WTC11 (cell line): ENCODE measurements at regions not wholly inside any gene's neighbourhood (a gene's known extent, or its start where the extent isn't known, plus 50 kb on each side); places are given as distances from the start of the nearest gene placed in this dataset.

Source experiments
- ATAC-seq: fragments of 200-7000 bp; cut with Tn5 transposase; 2 replicates; pipeline ENCODE4 v1.10.0; 2021; ENCODE audit warnings: mild to moderate bottlenecking, moderate library complexity
- CTCF ChIA-PET: fragments of 300-600 bp; sonication (Branson Sonifier 250); formaldehyde crosslinking; loops from one replicate; lab custom pipeline; 2021; ENCODE audit warnings: antibody characterized with exemption; lab: Charles Lee
- POLR2A ChIA-PET: fragments of 350-600 bp; sonication (Branson Sonifier 250); formaldehyde crosslinking; loops from one replicate; lab custom pipeline; 2021; ENCODE audit warnings: antibody characterized with exemption; lab: Charles Lee
- DNase-seq: peaks from one replicate; pipeline ENCODE4 v3.0.0; 2021; ENCODE audit warnings: low spot score
- H3K27ac Mint-ChIP-seq: 2 replicates; pipeline ENCODE4 v1.8.0; 2021; ENCODE audit warnings: mixed read lengths
- H3K27me3 Mint-ChIP-seq: 2 replicates; pipeline ENCODE4 v1.8.0; 2021; ENCODE audit warnings: low read depth, mild to moderate bottlenecking, moderate library complexity, mixed read lengths
- H3K36me3 Mint-ChIP-seq: 2 replicates; pipeline ENCODE4 v1.8.0; 2021; ENCODE audit warnings: mixed read lengths
- H3K4me1 Mint-ChIP-seq: 2 replicates; pipeline ENCODE4 v1.8.0; 2022; ENCODE audit warnings: mixed read lengths
- H3K4me3 Mint-ChIP-seq: 2 replicates; pipeline ENCODE4 v1.8.0; 2021; ENCODE audit warnings: mild to moderate bottlenecking, moderate library complexity, mixed read lengths
- H3K9me3 Mint-ChIP-seq: 2 replicates; pipeline ENCODE4 v1.8.0; 2021; ENCODE audit warnings: mixed read lengths
- CBFB ChIP-seq: sonication (generic); formaldehyde crosslinking; IDR thresholded peaks from 2 replicates; pipeline ENCODE4 v1.8.1; 2022; ENCODE audit warnings: mild to moderate bottlenecking, low read depth, missing genetic modification reagents
- ELF4 ChIP-seq: sonication (generic); formaldehyde crosslinking; IDR thresholded peaks from 2 replicates; pipeline ENCODE4 v1.8.1; 2022; ENCODE audit warnings: low read depth, mild to moderate bottlenecking, moderate library complexity, missing genetic modification reagents
- HMGA2 ChIP-seq: fragments of 250-450 bp; sonication (Bioruptor Pico); IDR thresholded peaks from 2 replicates; pipeline ENCODE4 v1.4.0; 2021; ENCODE audit warnings: mild to moderate bottlenecking, moderate library complexity
- IRF2 ChIP-seq: sonication (generic); formaldehyde crosslinking; IDR thresholded peaks from 2 replicates; pipeline ENCODE4 v1.8.0; 2022; ENCODE audit warnings: low read depth, missing genetic modification reagents, borderline replicate concordance
- KAT7 ChIP-seq: sonication (generic); formaldehyde crosslinking; IDR thresholded peaks from 2 replicates; pipeline ENCODE4 v1.8.1; 2023; ENCODE audit warnings: missing genetic modification reagents, mild to moderate bottlenecking, borderline replicate concordance
- NFATC4 ChIP-seq: fragments of 250-450 bp; sonication (Bioruptor Pico); IDR thresholded peaks from 2 replicates; pipeline ENCODE4 v1.9.0; 2021; ENCODE audit warnings: mild to moderate bottlenecking
- NR3C1 ChIP-seq: sonication (generic); formaldehyde crosslinking; conservative IDR thresholded peaks from 2 replicates; pipeline ENCODE4 v1.8.1; 2023; ENCODE audit warnings: low read depth, mild to moderate bottlenecking, missing genetic modification reagents
- RELA ChIP-seq: sonication (generic); formaldehyde crosslinking; IDR thresholded peaks from 2 replicates; pipeline ENCODE4 v1.8.1; 2022; ENCODE audit warnings: missing genetic modification reagents, mild to moderate bottlenecking, borderline replicate concordance
- SMAD3 ChIP-seq: sonication (generic); formaldehyde crosslinking; IDR thresholded peaks from 2 replicates; pipeline ENCODE4 v1.8.0; 2022; ENCODE audit warnings: missing genetic modification reagents, mild to moderate bottlenecking, borderline replicate concordance
- SOX15 ChIP-seq: fragments of 250-450 bp; sonication (Bioruptor Pico); IDR thresholded peaks from 2 replicates; pipeline ENCODE4 v1.9.0; 2021; ENCODE audit warnings: mild to moderate bottlenecking
- ZNF219 ChIP-seq: sonication (generic); formaldehyde crosslinking; IDR thresholded peaks from 2 replicates; pipeline ENCODE4 v1.8.0; 2023; ENCODE audit warnings: missing genetic modification reagents, mild to moderate bottlenecking, borderline replicate concordance
- ZNF263 ChIP-seq: sonication (generic); formaldehyde crosslinking; IDR thresholded peaks from 2 replicates; pipeline ENCODE4 v1.8.1; 2022; ENCODE audit warnings: low read depth, mild to moderate bottlenecking, moderate library complexity, missing genetic modification reagents
- ZNF671 ChIP-seq: fragments of 250-450 bp; sonication (Bioruptor Pico); IDR thresholded peaks from 2 replicates; pipeline ENCODE4 v1.8.0; 2021; ENCODE audit warnings: mild to moderate bottlenecking
- TF ChIP-seq, protein P1 (sequence below): fragments of 250-450 bp; sonication (Bioruptor Pico); IDR thresholded peaks from 2 replicates; pipeline ENCODE4 v1.9.0; 2021; ENCODE audit warnings: mild to moderate bottlenecking
- TF ChIP-seq, protein P2 (sequence below): fragments of 250-450 bp; sonication (Bioruptor Pico); IDR thresholded peaks from 2 replicates; pipeline ENCODE4 v1.8.0; 2021; ENCODE audit warnings: mild to moderate bottlenecking
- TF ChIP-seq, protein P3 (sequence below): fragments of 250-450 bp; sonication (Bioruptor Pico); IDR thresholded peaks from 2 replicates; pipeline ENCODE4 v1.9.0; 2021; ENCODE audit warnings: mild to moderate bottlenecking
- TF ChIP-seq, protein P4 (sequence below): sonication (generic); formaldehyde crosslinking; IDR thresholded peaks from 2 replicates; pipeline ENCODE4 v1.8.1; 2023; ENCODE audit warnings: mild to moderate bottlenecking, missing genetic modification reagents
- TF ChIP-seq, protein P5 (sequence below): sonication (generic); formaldehyde crosslinking; IDR thresholded peaks from 2 replicates; pipeline ENCODE4 v1.8.0; 2023; ENCODE audit warnings: mild to moderate bottlenecking, missing genetic modification reagents

DNA sequence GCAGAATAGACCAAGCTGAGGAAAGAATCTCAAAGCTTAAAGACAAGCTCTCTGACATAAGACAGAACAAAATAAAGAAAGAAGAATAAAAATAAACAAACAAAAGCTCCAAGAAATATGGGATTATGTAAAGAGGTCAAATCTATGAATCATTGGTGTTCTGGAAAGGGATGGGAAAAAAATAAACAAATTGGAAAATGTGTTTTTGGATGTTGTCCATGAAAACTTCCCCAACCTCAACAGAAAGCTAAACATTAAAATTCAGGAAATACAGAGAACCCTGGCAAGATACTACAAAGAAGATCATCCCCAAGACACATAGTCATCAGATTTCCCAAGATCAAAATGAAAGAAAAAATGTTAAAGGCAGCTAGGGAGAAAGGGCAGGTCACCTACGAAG lies 662.0 kb upstream of the CDH18 start (continued):
- TF ChIP-seq, protein P1, sequence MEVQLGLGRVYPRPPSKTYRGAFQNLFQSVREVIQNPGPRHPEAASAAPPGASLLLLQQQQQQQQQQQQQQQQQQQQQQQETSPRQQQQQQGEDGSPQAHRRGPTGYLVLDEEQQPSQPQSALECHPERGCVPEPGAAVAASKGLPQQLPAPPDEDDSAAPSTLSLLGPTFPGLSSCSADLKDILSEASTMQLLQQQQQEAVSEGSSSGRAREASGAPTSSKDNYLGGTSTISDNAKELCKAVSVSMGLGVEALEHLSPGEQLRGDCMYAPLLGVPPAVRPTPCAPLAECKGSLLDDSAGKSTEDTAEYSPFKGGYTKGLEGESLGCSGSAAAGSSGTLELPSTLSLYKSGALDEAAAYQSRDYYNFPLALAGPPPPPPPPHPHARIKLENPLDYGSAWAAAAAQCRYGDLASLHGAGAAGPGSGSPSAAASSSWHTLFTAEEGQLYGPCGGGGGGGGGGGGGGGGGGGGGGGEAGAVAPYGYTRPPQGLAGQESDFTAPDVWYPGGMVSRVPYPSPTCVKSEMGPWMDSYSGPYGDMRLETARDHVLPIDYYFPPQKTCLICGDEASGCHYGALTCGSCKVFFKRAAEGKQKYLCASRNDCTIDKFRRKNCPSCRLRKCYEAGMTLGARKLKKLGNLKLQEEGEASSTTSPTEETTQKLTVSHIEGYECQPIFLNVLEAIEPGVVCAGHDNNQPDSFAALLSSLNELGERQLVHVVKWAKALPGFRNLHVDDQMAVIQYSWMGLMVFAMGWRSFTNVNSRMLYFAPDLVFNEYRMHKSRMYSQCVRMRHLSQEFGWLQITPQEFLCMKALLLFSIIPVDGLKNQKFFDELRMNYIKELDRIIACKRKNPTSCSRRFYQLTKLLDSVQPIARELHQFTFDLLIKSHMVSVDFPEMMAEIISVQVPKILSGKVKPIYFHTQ, result no peak
- no peak for TF ChIP-seq CBFB (CRISPR knock-in tag)
- TF ChIP-seq SOX15, result no peak

DNA sequence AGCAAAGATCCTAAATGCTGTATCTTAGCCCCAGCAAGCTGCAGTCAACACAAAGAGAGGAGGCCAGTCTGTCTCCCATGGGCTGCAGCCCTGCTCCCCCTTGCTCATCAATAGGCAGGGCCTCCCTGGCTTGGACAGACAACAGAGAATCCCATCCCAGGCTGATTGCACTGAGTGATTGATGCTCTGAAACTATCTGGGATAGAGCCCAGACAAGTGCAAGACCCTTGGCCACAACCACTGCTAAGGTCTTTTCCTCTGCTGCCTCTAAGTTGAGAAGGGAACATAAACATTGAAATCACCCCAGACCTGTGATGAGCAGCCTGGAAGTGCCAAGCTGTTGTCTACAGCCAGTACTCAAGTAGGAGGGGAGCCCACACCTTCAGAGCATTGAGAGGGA lies 661.0 kb upstream of the CDH18 start:
- Mint-ChIP-seq H3K9me3 (peaks cover 5% of the 10 kb centered on the region), H3K4me3 (no peak overlapping the region), H3K4me1 (0 out of 2 replicates have a peak, but pooled peaks cover 7% of the 10 kb centered on the region), H3K27ac (no peak overlapping the region)
- POLR2A ChIA-PET, result no interaction called here
- no peak for ATAC-seq
- no peak for TF ChIP-seq NR3C1 (CRISPR knock-in tag)
- no peak for TF ChIP-seq ZNF263
- TF ChIP-seq, protein P2, sequence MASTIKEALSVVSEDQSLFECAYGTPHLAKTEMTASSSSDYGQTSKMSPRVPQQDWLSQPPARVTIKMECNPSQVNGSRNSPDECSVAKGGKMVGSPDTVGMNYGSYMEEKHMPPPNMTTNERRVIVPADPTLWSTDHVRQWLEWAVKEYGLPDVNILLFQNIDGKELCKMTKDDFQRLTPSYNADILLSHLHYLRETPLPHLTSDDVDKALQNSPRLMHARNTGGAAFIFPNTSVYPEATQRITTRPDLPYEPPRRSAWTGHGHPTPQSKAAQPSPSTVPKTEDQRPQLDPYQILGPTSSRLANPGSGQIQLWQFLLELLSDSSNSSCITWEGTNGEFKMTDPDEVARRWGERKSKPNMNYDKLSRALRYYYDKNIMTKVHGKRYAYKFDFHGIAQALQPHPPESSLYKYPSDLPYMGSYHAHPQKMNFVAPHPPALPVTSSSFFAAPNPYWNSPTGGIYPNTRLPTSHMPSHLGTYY (CRISPR knock-in tag), result no peak
- no peak for TF ChIP-seq HMGA2 (CRISPR knock-in tag)
- TF ChIP-seq, protein P3, sequence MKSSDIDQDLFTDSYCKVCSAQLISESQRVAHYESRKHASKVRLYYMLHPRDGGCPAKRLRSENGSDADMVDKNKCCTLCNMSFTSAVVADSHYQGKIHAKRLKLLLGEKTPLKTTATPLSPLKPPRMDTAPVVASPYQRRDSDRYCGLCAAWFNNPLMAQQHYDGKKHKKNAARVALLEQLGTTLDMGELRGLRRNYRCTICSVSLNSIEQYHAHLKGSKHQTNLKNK (CRISPR knock-in tag), result no peak
- TF ChIP-seq, all 79 proteins: peak for 0
- no peaks in the 10 kb centered on the region for H3K27me3 Mint-ChIP-seq
- no peaks in the 10 kb centered on the region for H3K36me3 Mint-ChIP-seq
- DNase-seq, result no peak
- CTCF ChIA-PET, result no interaction called here

DNA sequence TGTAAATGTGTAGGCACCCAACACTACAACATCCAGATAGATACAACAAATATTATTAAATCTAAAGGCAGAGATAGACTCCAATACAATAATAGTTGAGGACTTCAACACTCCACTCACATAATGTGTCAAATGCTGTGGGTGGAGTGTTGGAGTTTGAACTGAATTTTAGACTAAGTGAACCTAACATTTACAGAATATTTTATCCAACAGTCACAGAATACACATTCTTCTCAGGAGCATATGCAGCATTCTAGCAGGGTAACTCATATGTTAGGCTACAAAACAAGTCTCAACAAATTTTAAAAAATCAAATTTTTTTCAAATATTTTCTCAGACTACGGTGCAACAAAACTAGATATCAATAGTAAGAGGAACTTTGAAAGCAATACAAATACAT lies 648.7 kb upstream of the CDH18 start:
- Mint-ChIP-seq H3K27me3 (no peaks in the 10 kb centered on the region), H3K36me3 (no peaks in the 10 kb centered on the region), H3K27ac (no peak overlapping the region), H3K4me1 (no peaks in the 10 kb centered on the region), H3K9me3 (no peaks in the 10 kb centered on the region), H3K4me3 (no peak overlapping the region)
- ChIA-PET CTCF (no interaction called here), POLR2A (no interaction called here)
- ATAC-seq (no peak), DNase-seq (no peak)
- TF ChIP-seq, protein P4, sequence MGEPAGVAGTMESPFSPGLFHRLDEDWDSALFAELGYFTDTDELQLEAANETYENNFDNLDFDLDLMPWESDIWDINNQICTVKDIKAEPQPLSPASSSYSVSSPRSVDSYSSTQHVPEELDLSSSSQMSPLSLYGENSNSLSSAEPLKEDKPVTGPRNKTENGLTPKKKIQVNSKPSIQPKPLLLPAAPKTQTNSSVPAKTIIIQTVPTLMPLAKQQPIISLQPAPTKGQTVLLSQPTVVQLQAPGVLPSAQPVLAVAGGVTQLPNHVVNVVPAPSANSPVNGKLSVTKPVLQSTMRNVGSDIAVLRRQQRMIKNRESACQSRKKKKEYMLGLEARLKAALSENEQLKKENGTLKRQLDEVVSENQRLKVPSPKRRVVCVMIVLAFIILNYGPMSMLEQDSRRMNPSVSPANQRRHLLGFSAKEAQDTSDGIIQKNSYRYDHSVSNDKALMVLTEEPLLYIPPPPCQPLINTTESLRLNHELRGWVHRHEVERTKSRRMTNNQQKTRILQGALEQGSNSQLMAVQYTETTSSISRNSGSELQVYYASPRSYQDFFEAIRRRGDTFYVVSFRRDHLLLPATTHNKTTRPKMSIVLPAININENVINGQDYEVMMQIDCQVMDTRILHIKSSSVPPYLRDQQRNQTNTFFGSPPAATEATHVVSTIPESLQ (CRISPR knock-in tag), result no peak
- no peak for TF ChIP-seq NFATC4 (CRISPR knock-in tag)
- no peak for TF ChIP-seq SMAD3 (CRISPR knock-in tag)
- no peak for TF ChIP-seq ZNF219 (CRISPR knock-in tag)
- TF ChIP-seq, protein P5, sequence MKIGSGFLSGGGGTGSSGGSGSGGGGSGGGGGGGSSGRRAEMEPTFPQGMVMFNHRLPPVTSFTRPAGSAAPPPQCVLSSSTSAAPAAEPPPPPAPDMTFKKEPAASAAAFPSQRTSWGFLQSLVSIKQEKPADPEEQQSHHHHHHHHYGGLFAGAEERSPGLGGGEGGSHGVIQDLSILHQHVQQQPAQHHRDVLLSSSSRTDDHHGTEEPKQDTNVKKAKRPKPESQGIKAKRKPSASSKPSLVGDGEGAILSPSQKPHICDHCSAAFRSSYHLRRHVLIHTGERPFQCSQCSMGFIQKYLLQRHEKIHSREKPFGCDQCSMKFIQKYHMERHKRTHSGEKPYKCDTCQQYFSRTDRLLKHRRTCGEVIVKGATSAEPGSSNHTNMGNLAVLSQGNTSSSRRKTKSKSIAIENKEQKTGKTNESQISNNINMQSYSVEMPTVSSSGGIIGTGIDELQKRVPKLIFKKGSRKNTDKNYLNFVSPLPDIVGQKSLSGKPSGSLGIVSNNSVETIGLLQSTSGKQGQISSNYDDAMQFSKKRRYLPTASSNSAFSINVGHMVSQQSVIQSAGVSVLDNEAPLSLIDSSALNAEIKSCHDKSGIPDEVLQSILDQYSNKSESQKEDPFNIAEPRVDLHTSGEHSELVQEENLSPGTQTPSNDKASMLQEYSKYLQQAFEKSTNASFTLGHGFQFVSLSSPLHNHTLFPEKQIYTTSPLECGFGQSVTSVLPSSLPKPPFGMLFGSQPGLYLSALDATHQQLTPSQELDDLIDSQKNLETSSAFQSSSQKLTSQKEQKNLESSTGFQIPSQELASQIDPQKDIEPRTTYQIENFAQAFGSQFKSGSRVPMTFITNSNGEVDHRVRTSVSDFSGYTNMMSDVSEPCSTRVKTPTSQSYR (CRISPR knock-in tag), result no peak
- no peak for TF ChIP-seq IRF2 (CRISPR knock-in tag)
- TF ChIP-seq KAT7 (CRISPR knock-in tag), result no peak
- TF ChIP-seq SOX15, result no peak
- no peak for TF ChIP-seq ZNF671 (CRISPR knock-in tag)
- TF ChIP-seq ELF4 (CRISPR knock-in tag), result no peak
- TF ChIP-seq RELA (CRISPR knock-in tag), result no peak
